Endothelial cell of umbilical vein (primary cell): ENCODE measurements at regions not wholly inside any gene's neighbourhood (a gene's known extent, or its start where the extent isn't known, plus 50 kb on each side); places are given as distances from the start of the nearest gene placed in this dataset.
"Not testable (repeated sequence)": the region's sequence is repeated elsewhere in the genome, so short reads cannot be mapped to it uniquely, and the experiment has no call there.

Source experiments
- CTCF ChIP-seq, 2 donors: IDR thresholded peaks; 1 replicate in 1 of 2; 2 replicates in 1 of 2; pipeline ENCODE4 v1.5.1; 2011; ENCODE audit warnings: low read length in 2 of 2, mild to moderate bottlenecking in 2 of 2, moderate library complexity in 2 of 2, control low read depth in 1 of 2, inconsistent platforms in 1 of 2, low read depth in 1 of 2; ENCODE audit not compliant: insufficient read depth in 1 of 2; ENCODE audit errors: extremely low read depth in 1 of 2
- EZH2 ChIP-seq: IDR thresholded peaks from 2 replicates; pipeline ENCODE4 v1.6.1; 2012; ENCODE audit warnings: borderline replicate concordance, low read depth, mild to moderate bottlenecking, moderate library complexity, low read length, inconsistent platforms; ENCODE audit not compliant: severe bottlenecking
- JUN ChIP-seq: IDR thresholded peaks from 2 replicates; pipeline ENCODE4 v1.6.1; 2011; ENCODE audit warnings: borderline replicate concordance, low read depth; ENCODE audit not compliant: insufficient read length, insufficient read depth
- MAX ChIP-seq: IDR thresholded peaks from 2 replicates; pipeline ENCODE4 v1.6.1; 2011; ENCODE audit not compliant: insufficient read depth, insufficient read length
- MYC ChIP-seq: IDR thresholded peaks from one replicate; pipeline ENCODE4 v1.6.1; 2011; ENCODE audit warnings: mild to moderate bottlenecking, low read depth, low read length
- POLR2A ChIP-seq: IDR thresholded peaks from 2 replicates; pipeline ENCODE4 v1.6.1; 2012; ENCODE audit warnings: low read depth, mild to moderate bottlenecking, control low read depth, low read length
- POLR2AphosphoS5 ChIP-seq: IDR thresholded peaks from 2 replicates; pipeline ENCODE4 v1.6.1; 2012; ENCODE audit warnings: low read depth, mild to moderate bottlenecking, control low read depth, low read length, moderate library complexity; ENCODE audit not compliant: insufficient read depth

- TF ChIP-seq CTCF (IDR thresholded peaks at IDR 0.05; ENCODE audit: extremely low read depth in 1 of 2, insufficient read depth in 1 of 2, low read depth in 1 of 2, low read length in 2 of 2); POLR2A; POLR2AphosphoS5; EZH2; JUN; MYC; MAX: not testable (repeated sequence)
Observed at GRCh38 chr21:6374926-6375325, 4146.5 kb upstream of the TPTE start.
